ENCODE measurements at regions not wholly inside any gene's neighbourhood (a gene's known extent, or its start where the extent isn't known, plus 50 kb on each side); places are given as distances from the start of the nearest gene placed in this dataset.

GRCh38 chr5:11955331-11955730 lies 51.1 kb upstream of the CTNND2 start (continued):
- TF ChIP-seq ZNF425 (CRISPR knock-in tag; conservative IDR thresholded peaks at IDR 0.05): no peak
- no peak for TF ChIP-seq MYBL2 (CRISPR knock-in tag; IDR thresholded peaks at IDR 0.05)
- no peak for TF ChIP-seq ZNF232 (CRISPR knock-in tag; IDR thresholded peaks at IDR 0.05)

Measured in WTC11 (cell line).